Peyer's patch (tissue), 4 donors: ENCODE measurements at regions not wholly inside any gene's neighbourhood (a gene's known extent, or its start where the extent isn't known, plus 50 kb on each side); places are given as distances from the start of the nearest gene placed in this dataset.

Experiments
- CTCF ChIP-seq, 6 experiments: fragments of 450-650 bp in 4 of 6; fragments of 200-600 bp in 2 of 6; sonication (generic) in 1 of 6; IDR thresholded peaks; one replicate each; pipeline ENCODE4 v1.5.1; 2017 to 2019; ENCODE audit warnings: antibody characterized with exemption in 6 of 6, mild to moderate bottlenecking in 3 of 6, moderate library complexity in 1 of 6
- POLR2A ChIP-seq, 2 donors: fragments of 450-650 bp; IDR thresholded peaks; one replicate each; pipeline ENCODE4 v1.5.1; 2017; ENCODE audit warnings: antibody characterized with exemption in 2 of 2, mild to moderate bottlenecking in 2 of 2, moderate library complexity in 2 of 2

GRCh38 chr6:25086500-25087091, 150.8 kb upstream of the RIPOR2 start:
- no peak for TF ChIP-seq POLR2A (IDR thresholded peaks at IDR 0.05)
- TF ChIP-seq CTCF (IDR thresholded peaks at IDR 0.05): no peak
